ENCODE measurements at regions not wholly inside any gene's neighbourhood (a gene's known extent, or its start where the extent isn't known, plus 50 kb on each side); places are given as distances from the start of the nearest gene placed in this dataset.

- TF ChIP-seq CTCF (IDR thresholded peaks at IDR 0.05), result no peak
- TF ChIP-seq POLR2AphosphoS5 (IDR thresholded peaks at IDR 0.05), result no peak
- TF ChIP-seq POLR2A (IDR thresholded peaks at IDR 0.05; ENCODE audit: low read depth), result no peak
Measured at GRCh38 chr3:102796804-102797203, 362.0 kb downstream of the ZPLD1 start.
